NCI-H146 (cell line): ENCODE measurements at regions not wholly inside any gene's neighbourhood (a gene's known extent, or its start where the extent isn't known, plus 50 kb on each side); places are given as distances from the start of the nearest gene placed in this dataset.

Source experiments
- DNase-seq: peaks from one replicate; lab custom pipeline; 2025; lab: John Stamatoyannopoulos, UW

DNA sequence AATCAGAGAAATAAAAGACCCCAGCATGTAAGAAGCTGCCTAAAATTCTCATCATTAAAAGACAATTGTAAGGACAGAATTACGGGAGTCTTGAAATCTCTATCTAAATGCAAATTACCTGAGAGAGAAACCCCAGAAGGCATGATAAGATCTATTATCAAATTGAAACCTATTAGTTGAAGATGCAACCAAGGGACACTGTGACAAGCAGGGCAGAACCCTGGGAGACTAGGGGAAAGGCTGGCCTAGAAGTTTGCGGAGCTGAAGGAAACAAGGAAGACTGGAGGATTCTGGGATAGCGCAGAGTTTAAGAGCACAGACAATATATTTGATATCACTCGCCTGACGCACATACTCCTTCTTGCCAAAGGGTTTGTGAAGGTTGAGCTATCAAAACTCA lies 319.5 kb upstream of the CHAC2 start:
- DNase-seq = no peak

DNA sequence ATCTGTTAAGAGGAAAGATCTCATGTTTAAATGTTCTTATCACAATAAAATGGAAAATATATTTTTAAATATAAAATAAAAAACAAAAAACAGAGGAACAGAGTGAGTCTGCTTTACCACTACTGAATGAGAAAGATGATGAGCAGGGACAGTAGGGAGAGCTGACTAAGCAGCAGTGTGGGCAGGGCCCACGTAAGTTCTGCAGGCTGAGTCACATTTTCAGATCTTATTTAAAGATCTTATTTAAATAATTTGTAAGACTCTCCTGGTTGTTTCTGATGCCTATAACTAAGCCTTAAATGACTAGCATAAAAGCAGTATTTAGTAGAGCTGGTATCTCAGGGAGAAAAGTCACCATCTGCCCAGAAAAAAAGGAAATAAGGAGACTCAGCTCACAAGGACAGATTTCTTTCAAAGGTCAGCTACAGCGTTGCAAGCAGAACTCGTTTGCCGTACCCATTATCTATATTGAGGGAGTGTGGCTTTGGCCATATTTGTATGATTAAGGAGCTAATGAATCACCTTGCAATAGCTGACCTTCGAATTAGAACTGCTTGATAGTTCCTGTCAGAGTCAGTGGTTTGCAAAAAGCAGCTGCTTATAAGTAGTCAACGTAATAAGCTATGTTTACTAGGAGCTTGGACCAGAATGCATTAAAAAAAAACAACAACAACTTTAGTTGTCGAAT lies 322.1 kb upstream of the CHAC2 start:
- no peak for DNase-seq

DNA sequence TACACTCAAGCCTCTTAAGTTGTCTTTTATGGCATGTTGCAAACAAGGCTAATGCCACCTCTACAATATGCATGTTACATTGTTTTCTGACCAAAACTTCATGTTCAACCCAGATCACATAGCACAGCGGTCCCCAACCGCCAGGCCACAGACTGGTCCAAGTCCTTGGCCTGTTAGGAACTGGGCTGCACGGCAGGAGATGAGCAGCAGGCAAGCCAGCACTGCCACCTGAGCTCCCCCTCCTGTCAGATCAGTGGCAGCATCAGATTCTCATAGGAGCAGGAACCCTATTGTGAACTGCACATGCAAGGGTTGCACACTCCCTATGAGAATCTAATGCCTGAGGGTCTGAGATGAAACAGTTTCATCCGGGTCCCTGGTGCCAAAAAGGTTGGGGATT lies 324.8 kb upstream of the CHAC2 start:
- DNase-seq = peak; percentile 29

DNA sequence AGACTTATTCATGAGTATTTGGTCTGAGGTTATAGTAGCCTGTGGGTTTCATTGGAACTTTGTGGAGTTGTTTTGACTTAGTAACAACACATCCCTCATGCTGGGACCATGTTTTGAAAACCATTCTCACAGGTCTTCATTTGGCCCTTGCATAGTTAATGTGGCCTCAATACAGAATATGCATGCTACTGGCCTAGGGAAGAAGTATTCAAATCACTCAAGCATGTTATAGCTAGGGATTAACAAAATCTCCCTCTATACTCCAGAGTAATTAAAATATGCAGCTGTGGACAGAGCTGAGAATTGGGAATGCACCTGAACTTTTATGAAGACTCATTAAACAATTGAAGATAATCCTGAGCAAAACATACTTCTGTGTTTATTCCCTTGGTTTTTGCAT lies 325.5 kb upstream of the CHAC2 start:
- DNase-seq = no peak

DNA sequence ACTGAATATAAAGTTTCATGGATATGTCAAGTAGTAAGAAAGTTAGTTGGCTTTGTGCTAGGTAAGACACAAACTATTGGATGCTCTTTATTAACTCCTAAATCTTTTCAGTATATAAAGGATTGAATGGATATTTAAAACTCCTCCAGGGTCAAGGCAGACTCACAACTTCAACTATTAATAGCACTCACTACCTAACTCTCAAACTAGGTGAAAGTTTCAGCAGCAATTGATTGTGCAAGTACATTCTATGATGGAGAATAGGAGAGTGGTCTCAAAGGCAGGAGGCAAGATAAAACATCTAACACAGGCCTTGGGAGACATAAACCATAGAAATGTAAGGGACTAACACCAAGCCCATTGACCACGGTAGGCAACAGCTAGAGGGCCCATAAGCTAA lies 328.9 kb upstream of the CHAC2 start:
- DNase-seq = no peak

DNA sequence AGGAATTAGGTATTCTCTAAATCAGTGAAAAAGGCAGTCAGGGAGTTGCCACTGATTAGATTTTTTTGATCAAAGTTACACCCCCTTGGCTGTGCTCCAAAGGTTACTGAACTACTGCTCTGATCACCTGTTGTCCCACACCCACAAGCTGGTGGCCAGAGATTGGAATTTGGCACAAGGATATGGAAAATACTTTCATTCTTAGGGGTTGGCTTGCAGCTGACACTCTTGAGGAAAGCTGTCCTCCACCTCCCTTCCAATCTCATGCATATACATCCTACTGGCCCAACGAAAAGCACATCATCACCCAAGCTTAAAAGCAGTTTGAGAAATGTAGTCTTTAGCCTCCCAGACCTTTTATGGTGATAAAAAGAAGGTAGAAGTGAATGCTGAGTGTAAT lies 329.5 kb upstream of the CHAC2 start:
- no peak for DNase-seq

DNA sequence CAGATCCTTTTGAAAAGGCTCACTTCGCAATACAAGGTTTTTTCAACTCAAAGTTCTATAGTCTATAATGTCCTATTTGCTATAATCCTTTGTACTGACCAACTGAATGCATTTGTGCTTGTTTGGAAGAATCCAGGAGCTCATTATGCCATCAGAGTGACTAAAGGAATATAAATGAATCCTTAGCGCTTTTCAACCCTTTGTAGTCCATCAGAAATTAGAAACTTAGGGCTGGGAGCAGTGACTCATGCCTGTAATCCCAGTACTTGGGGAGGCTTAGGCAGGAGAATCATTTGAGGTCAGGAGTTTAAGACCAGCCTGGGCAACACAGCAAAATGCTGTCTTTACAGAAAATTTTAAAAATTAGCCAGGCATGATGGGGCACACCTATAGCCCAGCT lies 330.2 kb upstream of the CHAC2 start:
- no peak for DNase-seq

DNA sequence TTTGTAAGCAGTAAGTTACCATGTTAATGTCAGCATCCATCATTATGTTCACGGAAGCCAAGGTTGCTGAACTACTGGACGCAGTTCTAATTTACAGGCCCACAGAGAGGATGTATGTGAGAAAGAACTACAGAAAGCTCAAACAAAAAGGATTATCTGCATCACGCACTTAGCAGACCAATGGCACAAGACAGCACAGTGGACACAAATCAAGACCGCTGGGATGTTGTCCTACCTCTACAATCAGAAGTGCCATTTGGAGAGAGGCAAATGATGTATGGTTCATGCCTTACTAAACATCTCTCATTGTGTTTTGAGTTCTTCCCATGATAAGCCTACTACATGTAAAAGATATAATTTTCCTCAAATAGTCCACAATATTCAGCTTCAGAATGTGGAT lies 330.7 kb upstream of the CHAC2 start:
- no peak for DNase-seq

DNA sequence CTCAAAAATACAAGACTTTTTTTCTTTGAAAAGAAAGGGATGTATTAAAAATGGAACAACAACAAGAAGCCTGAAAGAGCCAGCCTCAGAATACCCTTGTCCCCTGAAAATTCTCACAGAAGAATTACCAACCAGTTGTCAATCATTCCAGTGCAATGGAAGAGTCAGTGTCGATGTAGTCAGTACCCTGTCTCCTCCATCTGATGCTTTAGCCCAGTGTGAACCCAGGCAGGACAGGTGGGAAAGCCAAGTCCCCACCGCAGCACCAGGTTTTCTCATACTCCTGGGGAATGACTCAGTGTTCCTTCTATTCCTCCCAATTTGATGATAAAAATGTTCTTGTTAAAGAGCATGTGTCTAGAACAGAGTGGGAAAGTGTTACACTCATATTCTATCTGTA lies 332.0 kb upstream of the CHAC2 start:
- no peak for DNase-seq

DNA sequence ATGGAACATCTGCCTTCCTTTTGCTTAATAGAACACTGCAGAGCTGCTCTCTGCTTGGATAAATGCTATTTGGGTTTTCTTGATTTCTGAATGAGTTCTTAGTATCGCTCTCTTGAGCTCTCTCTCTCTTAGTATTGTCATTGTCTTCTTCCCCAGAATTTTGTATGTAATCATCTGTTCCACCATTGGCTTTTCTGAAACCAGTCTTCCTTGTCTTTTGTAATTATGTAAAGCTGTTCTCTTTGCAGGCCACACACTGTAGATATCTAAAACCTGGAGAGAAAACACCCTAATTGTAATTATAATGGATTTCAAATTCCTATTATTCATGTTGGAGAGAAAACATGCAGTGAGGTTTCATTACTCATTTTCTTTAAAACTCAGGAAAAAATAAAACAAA lies 333.1 kb upstream of the CHAC2 start:
- DNase-seq = no peak

DNA sequence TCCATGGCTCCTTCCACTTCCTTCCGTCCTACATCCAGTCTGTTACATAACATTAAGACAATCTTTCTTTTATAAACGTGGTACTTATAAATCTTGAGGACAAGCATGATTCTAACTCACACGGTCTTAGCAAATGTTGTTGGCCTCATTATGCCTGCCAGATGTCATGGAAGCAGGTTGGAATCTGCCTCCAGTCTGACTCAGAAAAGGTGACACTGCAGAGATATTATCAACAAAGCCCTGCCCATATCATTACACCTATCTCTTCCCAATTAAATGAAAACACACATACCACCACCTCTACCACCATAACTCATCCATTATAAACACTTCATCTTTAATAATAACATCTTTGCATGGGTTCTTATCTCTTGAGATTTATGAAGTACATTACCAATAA lies 334.7 kb upstream of the CHAC2 start:
- no peak for DNase-seq

DNA sequence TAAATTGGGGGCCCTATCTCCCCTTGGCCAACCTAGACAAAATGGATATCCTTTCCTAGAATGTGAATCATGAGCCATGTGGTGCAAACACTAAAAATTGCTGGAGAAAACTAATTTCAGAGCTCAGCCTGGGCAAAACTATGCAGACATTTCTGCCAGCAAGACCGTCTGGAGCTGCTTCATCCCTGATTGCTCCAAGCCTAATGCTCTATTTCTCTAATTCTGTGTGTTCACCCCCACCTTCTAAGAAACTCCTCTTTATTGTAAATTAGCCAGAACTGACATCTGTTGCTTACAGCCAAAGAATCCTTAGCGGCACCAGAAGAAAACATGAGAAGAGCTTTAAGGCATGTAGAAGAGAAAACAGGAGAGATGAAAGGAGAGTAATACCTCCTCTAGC lies 337.7 kb upstream of the CHAC2 start:
- no peak for DNase-seq

DNA sequence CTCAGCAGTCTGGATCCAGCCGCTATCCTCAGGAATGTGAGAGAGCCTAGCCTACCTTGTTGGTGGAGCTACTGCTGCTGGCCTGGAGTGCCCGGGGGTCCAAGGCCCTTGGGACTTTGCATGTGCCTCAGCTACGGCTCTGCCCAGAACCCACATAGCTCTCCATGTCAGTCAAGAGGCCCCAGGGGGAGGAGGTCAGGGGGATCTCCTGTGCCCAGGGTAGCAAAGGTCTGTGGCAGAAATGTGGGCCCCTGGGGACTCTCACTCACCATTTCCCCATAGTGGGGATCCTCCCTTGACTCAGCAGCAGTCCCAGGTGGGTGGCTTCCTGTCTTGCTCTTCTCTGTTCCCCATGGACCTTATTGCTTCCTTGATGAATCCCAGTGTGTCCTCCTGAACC lies 342.7 kb upstream of the CHAC2 start:
- no peak for DNase-seq

DNA sequence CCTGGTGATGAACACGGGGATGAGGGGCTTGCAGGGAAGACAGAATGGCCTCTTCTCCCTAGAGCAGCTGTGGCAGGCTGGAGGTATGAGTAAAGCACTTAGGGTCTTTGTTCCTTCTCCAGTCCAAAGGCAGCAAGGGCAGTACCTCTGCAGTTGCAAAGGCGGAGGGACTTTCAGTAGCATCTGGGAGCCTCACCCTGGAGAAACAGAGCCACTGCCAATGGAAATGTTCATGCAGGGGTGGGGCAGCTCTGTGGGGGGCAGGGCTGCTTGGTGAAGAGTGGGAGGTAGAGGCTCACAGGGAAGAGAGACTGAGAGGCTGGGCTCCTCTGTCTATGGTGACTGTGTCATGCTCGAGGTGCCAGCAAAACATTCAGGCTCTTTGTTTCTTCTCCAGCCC lies 344.1 kb upstream of the CHAC2 start:
- DNase-seq = no peak

DNA sequence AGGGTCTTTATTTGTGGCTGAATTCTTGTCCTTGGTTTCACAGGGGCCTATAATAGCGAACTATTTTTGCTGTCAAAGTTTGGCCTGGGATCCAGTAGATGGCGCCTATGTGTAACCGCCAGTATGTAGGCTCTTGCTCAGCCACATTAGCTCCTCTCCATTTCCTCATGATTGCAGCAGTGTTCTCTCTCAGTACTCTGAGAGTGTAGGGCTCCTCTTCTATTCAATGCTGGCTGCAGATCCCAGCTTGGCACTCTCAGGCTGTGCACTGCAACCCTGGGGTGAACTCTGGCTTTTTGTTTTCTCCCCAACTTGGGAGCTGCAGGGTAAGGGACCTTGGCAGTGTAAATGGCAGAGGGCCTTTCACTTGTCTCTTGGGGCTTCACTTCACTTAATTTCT lies 344.6 kb upstream of the CHAC2 start:
- peak; percentile 59 for DNase-seq

DNA sequence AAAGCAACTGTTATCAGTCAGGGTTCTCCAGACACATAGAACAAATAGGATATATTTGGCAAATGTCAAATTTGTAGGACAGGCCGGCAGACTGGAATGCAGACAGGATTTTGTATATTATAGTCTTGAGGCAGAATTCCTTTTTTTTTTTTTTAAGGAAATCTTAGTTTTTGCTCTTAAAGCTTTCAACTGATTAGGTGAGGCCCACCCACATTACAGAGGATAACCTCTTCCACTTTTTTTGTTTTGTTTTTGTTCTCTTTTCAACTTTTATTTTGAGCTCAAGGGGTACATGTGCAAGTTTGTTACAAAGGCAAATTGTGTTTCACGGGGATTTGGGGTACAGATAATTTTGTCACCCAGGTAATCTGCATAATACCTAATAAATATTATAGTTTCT lies 350.2 kb upstream of the CHAC2 start:
- no peak for DNase-seq

DNA sequence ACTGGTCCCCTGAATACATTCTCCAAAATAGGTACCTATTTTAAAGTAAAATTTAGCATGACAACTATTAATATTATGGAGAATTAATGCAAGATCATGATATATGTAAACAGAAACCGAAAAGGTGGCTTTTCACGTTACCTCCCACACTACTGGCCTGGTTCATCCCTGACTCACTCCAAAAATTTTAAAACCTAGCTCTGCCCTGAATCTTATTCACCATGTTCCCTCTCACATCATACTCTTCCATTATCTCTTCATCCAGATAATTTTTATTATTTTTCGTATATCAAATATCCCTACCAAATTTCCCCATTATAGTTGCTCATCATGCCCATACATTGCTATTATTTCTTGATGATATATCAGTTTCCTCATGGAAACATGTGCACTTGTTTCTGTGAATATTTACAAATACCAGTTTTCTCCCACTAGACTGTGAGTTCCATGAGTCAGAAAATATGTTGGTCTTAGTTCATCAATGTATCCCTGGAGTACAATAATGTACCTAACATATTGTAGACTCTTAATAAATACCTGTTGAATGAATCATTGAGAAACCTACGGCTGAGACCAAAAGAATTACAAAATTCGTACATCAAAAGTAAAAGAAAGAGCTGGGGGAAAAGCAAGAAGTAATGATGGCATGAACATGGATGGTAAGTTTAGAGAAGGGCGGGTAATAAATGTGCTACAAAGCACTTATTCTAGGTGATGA lies 360.1 kb upstream of the CHAC2 start:
- no peak for DNase-seq

DNA sequence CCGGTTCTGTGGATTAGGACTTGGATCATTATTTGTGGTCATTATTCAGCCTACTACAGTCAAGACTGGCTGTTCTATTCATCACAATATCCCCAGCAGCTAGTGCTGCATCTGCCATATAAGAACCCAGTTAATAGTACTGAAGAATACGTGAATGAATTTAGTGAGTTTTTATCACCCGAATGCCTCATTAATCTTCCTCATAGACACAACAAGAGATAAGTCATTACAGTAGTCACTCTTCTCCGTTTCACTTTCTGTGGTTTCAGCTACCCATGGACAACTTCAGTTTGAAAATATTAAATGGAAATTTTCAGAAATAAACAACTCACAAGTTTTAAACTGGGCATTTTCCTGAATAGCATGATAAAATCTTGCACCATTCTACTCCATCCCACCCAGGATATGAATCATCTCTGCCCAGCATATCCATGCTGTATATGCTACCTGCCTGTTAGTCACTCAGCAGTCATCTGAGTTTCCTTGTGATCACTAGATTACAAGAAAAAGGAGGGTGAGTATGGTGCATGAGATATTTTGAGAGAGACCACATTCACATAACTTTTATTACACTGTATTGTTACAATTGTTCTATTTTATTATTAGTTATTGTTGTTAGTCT lies 363.7 kb upstream of the CHAC2 start:
- no peak for DNase-seq

DNA sequence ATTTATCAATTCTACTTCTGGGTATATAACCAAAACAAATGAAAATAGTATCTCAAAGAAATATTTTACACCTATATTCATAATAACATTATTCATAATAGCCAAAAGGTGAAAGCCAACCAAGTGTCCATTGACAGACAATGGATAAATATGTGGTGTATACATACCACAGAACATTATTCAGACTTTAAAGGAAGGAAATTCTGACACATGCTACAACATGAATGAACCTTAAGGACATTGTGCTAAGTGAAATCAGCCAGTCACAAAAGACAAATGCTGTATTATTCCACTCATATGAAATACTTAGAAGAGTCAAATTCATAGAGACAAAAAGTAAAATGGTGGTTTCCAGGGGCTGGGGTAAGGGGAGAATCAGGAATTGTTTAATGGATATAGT lies 370.5 kb upstream of the CHAC2 start:
- DNase-seq = no peak

DNA sequence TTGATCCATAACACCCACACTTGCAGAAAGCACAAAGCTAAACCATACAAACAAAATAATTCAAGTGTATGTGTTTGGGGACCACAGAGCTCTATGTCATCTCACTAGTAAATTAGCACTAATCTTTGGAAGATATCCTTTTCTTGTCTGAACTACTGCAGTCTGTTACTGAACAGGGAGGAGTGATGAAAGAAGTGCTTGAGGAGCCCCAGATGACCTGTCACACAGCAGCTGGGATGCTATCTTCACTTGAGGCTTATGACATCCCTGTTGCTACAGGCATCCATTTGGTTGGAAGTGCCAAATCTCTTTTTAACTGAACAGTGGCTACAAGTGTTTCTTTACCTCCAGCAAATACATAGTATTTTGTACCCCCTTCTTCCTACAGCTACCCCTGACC lies 386.3 kb upstream of the CHAC2 start:
- DNase-seq = no peak

DNA sequence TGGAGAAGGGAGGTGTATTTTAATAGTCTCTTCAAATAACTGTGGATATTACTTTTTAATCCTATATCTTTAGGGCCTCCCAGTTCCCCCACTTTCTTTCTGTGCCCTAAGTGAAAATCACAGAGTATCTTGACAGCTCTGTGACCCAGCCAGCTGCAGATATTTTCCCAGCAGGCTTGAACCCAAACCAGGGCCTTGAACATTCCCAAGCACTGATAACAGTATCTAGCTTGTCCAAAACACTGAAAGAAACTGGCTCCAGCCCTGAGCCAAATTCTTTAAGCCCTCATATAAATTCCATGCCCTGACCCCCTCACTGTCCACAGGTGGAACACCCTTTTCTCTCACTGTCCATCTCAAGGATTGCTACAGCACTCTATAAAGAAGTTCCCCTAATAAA lies 388.1 kb upstream of the CHAC2 start:
- no peak for DNase-seq

DNA sequence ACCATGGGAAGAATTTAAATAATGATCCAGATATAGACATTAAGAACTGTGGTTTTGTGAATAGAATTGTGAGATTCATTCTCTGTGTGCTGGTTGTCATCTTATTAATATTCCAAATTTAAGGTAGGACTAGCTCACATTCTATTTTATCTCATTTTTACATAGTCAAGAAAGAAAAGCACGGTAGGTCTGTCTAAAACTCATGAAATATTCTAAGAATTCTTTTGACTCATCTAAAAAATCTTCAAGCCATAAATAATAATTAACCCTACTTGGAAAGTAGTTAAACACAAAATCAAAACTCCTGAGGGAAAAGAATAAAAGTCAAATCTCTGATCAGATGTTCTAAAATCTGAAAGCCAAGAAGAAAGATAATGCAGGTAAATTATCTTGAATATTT lies 388.8 kb upstream of the CHAC2 start:
- DNase-seq = no peak

DNA sequence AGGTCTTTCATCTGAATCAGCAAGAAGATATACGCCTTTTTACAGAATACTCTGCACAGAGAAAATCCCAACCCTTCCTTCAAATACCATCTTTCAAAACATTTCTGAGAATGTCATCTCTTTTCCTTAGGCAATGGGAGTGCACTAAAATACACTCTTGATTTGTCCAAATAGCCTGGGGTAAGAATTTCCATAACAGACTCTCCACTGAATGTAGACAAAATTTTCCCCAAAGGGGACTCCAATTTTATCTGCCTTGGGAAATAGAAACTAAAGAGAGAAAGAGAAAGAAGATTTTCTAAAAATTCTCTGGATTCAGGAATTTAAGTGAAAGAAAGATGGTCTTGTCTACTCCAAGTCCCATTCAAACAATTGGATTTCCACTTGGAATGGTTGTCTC lies 394.5 kb upstream of the CHAC2 start:
- no peak for DNase-seq

DNA sequence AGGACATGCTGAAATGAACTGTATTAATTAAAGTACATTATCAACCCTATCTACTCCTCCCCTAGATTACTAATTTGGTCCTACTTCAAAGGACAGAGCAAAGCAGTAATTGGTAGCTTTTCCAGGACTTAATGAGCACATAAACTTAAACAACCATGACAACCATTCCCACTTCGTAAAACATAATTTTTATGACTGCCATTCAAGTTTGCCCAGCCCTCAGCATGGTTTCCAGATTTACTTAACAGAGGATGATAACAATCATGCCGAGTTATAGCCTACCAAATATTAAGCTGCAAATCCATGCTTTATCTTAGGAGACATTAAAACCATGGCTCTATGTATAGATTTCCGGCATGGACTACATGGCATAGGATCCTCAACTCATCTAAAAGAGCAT lies 401.1 kb upstream of the CHAC2 start:
- DNase-seq = no peak
